Stimulated activated CD8-positive, alpha-beta memory T cell treated with anti-CD3 and anti-CD28 coated beads, Interleukin-4, amount 100 ng/mL, for 1 hour (primary cell): ENCODE measurements at regions not wholly inside any gene's neighbourhood (a gene's known extent, or its start where the extent isn't known, plus 50 kb on each side); places are given as distances from the start of the nearest gene placed in this dataset.

Source experiments
- DNase-seq, 2 donors: peaks; one replicate each; pipeline ENCODE4 v3.0.0-alpha.2; 2020; ENCODE audit warnings: low read depth in 2 of 2, low spot score in 1 of 2

DNA sequence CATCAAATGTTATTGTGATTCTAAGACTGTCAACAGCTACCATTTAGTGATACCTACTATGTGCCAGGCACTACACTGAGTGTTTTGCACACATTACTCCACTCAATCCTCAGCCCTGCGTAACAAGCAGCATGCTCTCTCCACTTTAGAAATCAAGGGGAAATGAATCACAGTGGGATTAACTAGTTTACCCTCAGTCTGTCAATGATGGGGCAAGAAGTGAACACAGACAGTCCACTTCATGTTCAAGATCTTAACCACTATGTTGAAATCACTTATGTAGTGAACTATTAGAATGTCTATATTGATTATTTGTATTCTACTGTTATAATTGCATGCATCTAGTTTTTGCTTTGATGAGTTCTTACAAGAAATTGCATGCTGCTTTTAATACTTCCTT is 165.3 kb downstream of the LTN1 start:
- no peak for DNase-seq

DNA sequence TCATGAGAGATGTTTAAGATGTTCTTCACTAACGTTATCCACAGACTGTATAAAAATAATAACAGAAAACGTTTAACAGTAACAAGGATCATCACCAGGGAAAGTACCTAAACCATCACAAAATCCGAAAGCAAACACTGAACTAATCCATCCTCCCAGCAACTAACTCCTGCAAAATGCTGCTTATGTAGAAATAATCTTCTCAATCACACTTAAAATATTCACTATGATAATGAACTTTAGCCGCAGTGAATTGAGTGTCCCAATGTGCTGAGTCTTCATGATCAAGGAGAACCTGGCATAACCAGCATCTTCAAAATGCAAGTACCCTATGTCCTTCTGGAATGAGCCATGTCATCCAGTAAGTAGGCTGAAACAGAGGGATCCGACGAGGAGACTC is 166.1 kb downstream of the LTN1 start:
- no peak for DNase-seq

- DNase-seq: no peak
Measured at GRCh38 chr21:28826021-28826420, 166.7 kb downstream of the LTN1 start.

GRCh38 chr21:28823429-28823828 is 169.2 kb downstream of the LTN1 start:
- DNase-seq: no peak

DNA sequence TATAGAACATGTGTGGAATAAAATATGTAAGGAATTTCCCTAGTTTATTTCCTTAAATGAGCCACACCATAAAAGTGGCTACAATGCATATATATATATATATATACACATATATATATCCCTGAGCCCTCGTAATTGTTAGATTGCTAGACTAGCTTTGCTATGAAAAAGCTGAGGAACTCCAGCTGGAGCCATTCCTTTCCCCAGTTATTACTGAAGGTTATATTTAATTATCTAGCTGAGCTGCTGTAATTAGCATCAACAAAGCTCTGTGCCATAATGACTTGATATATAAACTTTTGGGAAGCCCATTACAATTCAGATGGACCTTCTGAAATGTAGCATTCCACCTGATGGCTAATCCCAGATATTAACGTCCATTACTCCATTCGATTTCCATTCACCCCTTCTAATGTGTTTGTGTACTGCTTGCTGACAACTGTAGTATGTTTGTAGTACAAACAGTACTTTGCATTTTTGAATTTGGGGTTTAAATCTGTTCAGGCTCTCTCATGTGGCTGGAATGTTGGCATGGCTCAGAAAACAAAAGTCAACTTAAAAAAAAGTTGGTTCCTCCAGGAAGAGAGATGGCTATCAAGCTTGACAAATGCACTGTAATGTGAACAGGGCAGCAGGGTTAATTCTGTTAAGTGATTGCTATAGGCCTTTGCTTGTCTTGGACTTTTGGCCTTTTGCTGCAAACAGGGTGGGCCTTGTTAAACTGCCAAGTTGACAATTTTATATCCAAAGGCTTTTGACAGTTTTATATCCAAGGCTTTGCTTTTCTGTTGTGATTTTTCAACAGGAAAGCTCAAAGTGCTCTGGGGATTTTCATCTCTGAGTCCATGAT is 170.0 kb downstream of the LTN1 start:
- DNase-seq: no peak

DNA sequence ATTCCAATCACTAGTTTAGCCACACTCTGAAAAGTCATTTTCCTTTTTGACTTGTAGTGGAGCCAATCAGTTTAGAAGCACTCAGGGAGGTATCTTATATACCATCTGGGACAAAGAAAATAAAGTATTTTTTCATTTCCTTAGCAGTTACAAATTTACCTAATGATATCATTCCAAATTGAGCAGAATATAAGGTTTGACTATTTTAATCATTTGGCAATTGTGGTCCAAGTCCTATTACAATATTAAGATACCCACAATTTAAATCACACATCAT is 170.6 kb downstream of the LTN1 start:
- DNase-seq: no peak

GRCh38 chr21:28821276-28822122 is 171.2 kb downstream of the LTN1 start:
- no peak for DNase-seq

- DNase-seq: no peak
Measured at GRCh38 chr21:28818663-28819278, 173.9 kb downstream of the LTN1 start.

DNA sequence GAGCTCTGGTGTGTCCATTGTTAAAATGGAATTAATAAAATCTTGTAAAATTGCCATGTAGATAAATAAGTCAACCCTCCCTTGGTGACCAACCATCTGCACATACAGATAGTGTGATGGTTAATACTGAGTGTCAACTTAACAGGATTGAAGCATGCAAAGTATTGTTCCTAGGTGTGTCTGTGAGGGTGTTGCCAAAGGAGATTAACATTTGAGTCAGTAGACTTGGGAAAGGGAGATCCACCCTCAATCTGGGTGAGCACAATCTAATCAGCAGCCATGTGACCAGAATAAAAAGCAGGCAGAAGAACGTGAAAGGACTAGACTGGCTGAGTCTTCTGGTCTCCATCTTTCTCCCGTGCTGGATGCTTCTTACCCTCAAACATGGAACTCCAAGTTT is 174.8 kb downstream of the LTN1 start:
- no peak for DNase-seq

GRCh38 chr21:28811860-28812259 is 180.8 kb downstream of the LTN1 start:
- no peak for DNase-seq

- no peak for DNase-seq
Measured at GRCh38 chr21:28810826-28811524, 181.7 kb downstream of the LTN1 start.

DNA sequence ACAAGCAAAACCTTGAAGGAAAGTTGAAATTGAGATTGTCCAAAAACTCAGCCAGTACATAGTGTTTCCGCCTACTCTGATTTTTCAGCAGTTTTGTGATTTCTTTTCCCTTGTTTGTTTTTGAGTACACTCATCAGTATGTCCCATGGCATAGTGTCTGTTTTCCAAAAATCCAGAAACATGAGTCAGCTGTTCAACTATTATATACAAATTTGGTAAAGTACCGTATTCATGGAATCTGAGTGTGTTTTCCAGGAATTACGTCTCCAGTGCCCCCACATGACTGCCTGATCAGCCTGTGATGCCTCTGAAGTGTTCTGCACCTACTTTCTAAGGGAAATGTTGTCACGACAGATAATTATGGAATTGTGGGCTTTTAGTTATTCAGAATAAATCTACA is 186.8 kb downstream of the LTN1 start:
- DNase-seq: no peak

GRCh38 chr21:28804089-28804670 is 188.5 kb downstream of the LTN1 start:
- DNase-seq: no peak

GRCh38 chr21:28801906-28802305 is 190.8 kb downstream of the LTN1 start:
- no peak for DNase-seq

GRCh38 chr21:28799926-28800325 is 192.8 kb downstream of the LTN1 start:
- DNase-seq: no peak

GRCh38 chr21:28798798-28799197 is 193.9 kb downstream of the LTN1 start:
- DNase-seq: no peak

GRCh38 chr21:28795251-28795650 is 197.4 kb downstream of the LTN1 start:
- no peak for DNase-seq

- no peak for DNase-seq
Measured at GRCh38 chr21:28794371-28794851, 198.3 kb downstream of the LTN1 start.

DNA sequence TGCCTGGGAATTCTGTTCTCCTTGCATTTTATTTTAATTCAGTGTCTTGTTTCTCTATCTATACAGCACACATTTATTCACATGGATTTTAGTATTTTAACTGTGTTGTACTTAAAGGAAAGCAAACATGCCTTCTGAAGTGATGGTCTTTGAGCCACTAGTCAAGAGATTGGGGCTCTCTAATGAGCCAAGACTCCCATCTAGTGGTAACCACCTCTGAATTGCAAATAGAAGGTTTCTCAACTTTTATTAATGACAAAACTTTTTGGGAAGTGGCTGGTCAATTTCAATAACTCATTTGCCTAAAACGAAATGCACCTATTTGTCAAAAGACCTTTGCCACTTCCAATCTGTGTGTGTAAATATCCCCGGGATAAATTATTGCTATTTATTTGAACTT is 199.6 kb downstream of the LTN1 start:
- no peak for DNase-seq

DNA sequence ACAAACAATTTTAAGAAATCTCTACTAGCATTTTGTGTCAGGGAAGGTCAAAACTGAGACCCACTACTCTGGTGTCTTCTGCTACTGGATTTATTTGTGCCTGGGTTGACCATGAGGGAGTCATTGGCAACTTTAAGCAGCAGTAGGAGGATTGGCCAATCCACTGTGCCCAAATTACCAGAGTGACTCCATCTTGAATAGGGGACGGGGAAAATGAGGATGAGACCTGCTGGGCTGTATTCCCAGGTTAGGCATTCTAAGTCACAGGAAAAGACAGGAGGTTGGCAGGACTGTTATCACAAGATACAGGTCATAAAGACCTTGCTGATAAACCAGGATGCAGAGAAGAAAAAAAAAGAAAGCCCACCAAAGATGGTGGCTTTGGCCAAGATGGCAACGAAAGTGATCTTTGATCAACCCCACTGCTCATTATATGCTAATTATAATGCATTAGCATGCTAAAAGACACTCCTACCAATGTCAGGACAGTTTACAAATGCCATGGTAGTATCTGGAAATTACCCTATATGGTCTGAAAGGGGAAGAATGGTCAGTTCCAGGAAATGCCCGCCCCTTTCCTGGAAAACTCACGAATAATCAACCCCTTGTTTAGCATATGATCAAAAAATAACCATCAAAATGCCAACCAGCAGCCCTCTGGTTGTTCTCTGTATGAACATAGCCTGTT is 200.9 kb downstream of the LTN1 start:
- DNase-seq: no peak
